Hematopoietic multipotent progenitor cell treated with erythropoietin and hydrocortisone succinate and interleukin-3 and kit ligand, for 6 days (in vitro differentiated cells): ENCODE measurements at regions not wholly inside any gene's neighbourhood (a gene's known extent, or its start where the extent isn't known, plus 50 kb on each side); places are given as distances from the start of the nearest gene placed in this dataset.
A peak's percentile ranks its signal among the peaks of the same experiment; 100 is the strongest.
"Not testable (repeated sequence)": the region's sequence is repeated elsewhere in the genome, so short reads cannot be mapped to it uniquely, and the experiment has no call there.

Experiments
- DNase-seq: peaks from one replicate; pipeline ENCODE4 v3.0.0-alpha.2; 2015

DNA sequence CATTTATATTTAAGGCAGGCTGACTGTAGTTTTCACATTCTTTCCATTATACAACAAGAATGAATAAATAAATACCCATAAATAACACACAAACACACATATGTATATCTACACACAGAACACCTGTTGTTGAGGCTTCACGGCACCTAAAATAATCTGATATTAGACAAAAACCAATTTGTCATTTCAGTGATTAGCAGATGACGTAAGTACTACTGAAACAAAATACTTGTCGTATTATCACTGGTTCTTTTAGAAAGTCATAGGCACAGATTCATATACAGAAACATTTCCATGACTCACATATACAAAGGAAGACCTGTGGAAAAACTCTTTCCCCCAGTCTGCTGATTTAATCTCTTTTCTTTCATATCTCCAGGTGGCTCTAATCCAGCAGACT, 1113.4 kb upstream of the FANCL start:
- no peak for DNase-seq

- DNase-seq = no peak
Observed at GRCh38 chr2:59353306-59353921, 1112.3 kb upstream of the FANCL start.

DNA sequence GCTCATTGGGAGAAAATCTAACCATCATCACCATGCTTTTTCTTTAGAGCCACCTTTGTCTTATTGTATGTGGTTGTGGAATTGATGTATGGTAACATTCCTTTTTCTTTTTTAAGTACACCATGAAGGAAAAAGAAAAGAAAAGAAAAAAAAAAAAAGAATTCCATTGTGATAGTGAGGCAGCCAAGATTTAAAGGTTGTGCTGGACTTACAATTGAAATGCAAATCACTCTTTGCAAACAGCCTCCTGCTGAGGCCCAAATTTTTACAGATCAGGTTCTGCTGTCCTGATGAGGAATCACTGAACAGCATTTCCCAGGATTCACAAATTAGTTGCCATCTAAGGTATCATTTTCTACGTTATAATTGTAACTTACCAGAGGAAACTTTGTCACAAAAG, 1101.0 kb upstream of the FANCL start:
- DNase-seq = no peak

DNA sequence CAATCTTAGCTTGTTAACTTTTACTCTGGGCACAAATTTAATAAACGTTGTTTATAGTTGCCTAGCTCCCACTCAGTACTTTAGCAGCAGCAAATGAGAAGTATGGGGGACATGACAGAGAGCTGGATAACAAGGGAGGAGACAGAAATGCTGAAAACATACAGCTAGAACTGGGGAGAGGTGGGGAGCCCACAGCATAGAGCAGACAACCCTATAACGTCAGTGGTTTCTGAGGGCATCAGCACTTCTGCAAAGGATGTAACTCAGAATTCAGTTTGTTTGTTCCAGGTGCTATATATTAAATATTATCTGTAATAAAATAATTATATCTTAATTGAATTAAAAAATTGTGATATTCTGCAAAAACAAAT, 1098.7 kb upstream of the FANCL start:
- no peak for DNase-seq

- no peak for DNase-seq
Observed at GRCh38 chr2:59339121-59339836, 1098.2 kb upstream of the FANCL start.

GRCh38 chr2:59333007-59333406, 1091.9 kb upstream of the FANCL start:
- no peak for DNase-seq

DNA sequence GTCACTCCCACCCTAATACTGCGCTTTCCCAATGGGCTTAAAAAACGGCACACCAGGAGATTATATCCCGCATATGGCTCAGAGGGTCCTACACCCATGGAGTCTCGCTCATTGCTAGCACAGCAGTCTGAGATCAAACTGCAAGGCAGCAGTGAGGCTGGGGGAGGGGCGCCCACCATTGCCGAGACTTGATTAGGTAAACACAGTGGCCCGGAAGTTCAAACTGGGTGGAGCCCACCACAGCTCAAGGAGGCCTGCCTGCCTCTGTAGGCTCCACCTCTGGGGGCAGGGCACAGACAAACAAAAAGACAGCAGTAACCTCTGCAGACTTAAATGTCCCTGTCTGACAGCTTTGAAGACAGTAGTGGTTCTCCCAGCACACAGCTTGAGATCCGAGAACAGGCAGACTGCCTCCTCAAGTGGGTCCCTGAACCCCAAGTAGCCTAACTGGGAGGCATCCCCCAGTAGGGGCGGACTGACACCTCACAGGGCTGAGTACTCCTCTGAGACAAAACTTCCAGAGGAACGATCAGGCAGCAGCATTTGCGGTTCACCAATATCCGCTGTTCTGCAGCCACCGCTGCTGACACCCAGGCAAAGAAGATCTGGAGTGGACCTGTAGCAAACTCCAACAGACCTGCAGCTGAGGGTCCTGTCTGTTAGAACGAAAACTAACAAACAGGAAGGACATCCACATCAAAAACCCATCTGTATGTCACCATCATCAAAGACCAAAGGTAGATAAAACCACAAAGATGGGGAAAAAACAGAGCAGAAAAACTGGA, 1085.6 kb upstream of the FANCL start:
- DNase-seq = not testable (repeated sequence)

GRCh38 chr2:59322870-59323269, 1081.7 kb upstream of the FANCL start:
- DNase-seq = no peak

DNA sequence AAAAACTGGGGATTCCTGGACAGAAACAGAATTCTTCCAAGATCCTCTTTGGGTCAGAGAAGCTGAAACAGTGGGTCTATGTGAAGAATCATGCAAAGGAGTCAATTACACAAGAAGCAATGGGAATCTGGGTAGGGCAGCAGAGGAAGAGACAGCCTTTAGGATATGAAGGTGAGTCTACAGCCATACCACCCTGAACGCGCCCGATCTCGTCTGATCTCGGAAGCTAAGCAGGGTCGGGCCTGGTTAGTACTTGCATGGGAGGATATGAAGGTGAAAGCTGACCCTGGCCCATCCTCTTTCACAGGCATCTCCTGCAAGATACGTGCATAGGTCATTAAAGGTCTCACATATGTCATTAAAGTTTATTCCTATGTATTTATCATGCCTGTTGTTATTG, 1080.9 kb upstream of the FANCL start:
- DNase-seq = no peak

GRCh38 chr2:59314031-59314766, 1073.1 kb upstream of the FANCL start:
- DNase-seq = peak; percentile 68

GRCh38 chr2:59312967-59313940, 1072.1 kb upstream of the FANCL start:
- DNase-seq = no peak

DNA sequence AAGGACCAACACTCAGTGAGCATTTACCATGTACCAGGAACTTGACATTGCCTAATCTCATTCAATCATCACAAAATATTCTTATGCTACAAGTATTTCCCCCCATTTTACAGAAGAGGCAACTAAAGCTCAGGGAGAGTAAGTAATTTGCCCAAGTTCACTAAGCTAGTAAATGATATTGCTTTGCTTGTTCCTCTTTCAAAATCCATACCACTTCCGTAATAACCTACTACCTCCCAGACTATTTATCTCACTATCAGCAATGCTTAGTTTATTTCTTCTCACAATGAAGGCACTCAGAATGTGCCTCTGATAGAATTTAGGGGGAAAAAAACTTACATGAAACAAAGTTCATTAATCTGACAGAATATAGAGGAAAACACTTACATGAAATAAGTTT, 1070.9 kb upstream of the FANCL start:
- DNase-seq = peak; percentile 34

- DNase-seq = peak; percentile 38
Observed at GRCh38 chr2:59308108-59308507, 1067.0 kb upstream of the FANCL start.

- no peak for DNase-seq
Observed at GRCh38 chr2:59307196-59307595, 1066.1 kb upstream of the FANCL start.

DNA sequence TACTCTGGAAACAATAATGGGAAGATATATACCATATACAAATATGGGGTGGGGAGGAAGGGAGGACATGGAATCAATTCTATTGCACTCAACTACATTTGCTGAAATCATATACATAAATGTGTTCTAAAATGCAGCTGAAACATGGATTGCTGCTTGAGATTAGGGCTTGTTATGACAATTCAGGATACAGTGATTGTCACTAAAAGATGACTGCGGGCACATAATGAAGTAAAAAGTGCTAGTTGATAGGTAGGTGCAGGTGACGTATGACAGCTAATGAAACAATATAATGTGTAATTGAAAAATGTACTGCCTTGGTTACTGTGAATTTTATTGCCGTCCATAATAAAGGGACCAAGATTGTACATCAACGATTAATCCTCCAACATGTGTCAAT, 1062.1 kb upstream of the FANCL start:
- DNase-seq = no peak

GRCh38 chr2:59302683-59303082, 1061.6 kb upstream of the FANCL start:
- no peak for DNase-seq

GRCh38 chr2:59301466-59302402, 1060.6 kb upstream of the FANCL start:
- peak; percentile 86 for DNase-seq

DNA sequence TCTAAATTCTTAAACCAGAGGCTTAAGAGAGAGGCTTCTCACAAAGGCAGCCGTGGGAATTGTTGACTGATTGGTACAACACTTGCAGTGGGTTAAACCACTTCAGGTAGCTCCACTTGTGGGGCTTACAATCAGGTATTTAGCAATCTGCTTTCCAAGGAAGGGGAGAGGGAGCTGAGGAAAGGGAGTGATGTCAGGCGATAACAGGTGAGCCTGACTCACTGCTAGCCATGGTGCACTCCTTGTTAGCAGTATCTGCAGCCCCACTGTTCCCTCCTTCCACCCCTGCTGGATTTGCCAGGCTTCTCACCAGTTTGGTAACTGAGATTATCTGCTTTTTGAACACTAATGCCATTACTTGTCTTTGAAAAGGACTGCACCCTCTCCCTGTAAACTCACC, 1056.7 kb upstream of the FANCL start:
- no peak for DNase-seq

- no peak for DNase-seq
Observed at GRCh38 chr2:59296279-59296678, 1055.2 kb upstream of the FANCL start.

DNA sequence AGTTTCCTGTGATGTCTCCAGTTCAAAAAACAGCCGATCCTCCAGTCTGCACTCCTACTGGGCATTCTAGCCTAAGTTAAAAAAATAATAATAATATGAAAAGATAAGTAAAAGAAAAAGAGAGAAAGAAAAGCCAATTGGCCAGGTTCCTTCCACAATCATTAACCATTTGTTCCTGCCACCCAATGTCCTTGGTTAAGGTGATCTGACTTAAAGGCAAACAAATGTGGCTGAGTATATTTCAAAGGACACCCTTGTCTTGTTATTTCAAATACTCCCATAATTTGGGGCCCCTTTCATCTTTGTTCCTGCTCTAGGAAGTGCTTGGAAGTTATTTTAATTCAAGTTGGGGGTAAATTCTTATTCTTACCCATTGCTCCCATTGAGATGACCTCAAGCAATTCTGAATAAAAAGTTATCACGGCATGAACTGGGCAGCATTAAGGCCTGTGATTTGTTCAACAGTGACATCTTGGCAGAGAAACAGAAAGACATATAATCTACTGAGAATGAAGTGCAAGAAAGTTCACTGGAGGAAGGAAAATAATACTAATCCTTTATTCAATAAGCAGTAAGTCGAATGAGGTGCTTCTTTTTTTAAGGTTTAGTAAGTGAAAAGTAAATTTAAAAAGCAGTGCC, 1054.5 kb upstream of the FANCL start:
- no peak for DNase-seq
